Superior temporal gyrus (tissue), 1 donor: ENCODE measurements at regions not wholly inside any gene's neighbourhood (a gene's known extent, or its start where the extent isn't known, plus 50 kb on each side); places are given as distances from the start of the nearest gene placed in this dataset.
"Not testable (repeated sequence)": the region's sequence is repeated elsewhere in the genome, so short reads cannot be mapped to it uniquely, and the experiment has no call there.

ENCODE experiments used
- DNase-seq: peaks from one replicate; pipeline ENCODE4 v3.0.0-alpha.2; 2016; ENCODE audit errors: extremely low spot score

- DNase-seq = no peak
Measured at GRCh38 chr6:76776876-76777275, 686.4 kb downstream of the HTR1B start.

- no peak for DNase-seq
Measured at GRCh38 chr6:76774781-76775384, 688.4 kb downstream of the HTR1B start.

GRCh38 chr6:76772951-76773350 is 690.3 kb downstream of the HTR1B start:
- no peak for DNase-seq

GRCh38 chr6:76771059-76771634 is 692.1 kb downstream of the HTR1B start:
- no peak for DNase-seq

- DNase-seq = no peak
Measured at GRCh38 chr6:76770281-76770680, 693.0 kb downstream of the HTR1B start.

GRCh38 chr6:76768556-76768955 is 694.7 kb downstream of the HTR1B start:
- DNase-seq = no peak

GRCh38 chr6:76764057-76764456 is 691.6 kb upstream of the IMPG1 start:
- no peak for DNase-seq

- no peak for DNase-seq
Measured at GRCh38 chr6:76752841-76753240, 680.4 kb upstream of the IMPG1 start.

- DNase-seq = not testable (repeated sequence)
Measured at GRCh38 chr6:76745388-76745787, 672.9 kb upstream of the IMPG1 start.

GRCh38 chr6:76744151-76744720 is 671.8 kb upstream of the IMPG1 start:
- not testable (repeated sequence) for DNase-seq

GRCh38 chr6:76742919-76743318 is 670.5 kb upstream of the IMPG1 start:
- no peak for DNase-seq

- DNase-seq = no peak
Measured at GRCh38 chr6:76719449-76719848, 647.0 kb upstream of the IMPG1 start.

GRCh38 chr6:76708641-76709331 is 636.3 kb upstream of the IMPG1 start:
- DNase-seq = no peak

GRCh38 chr6:76707630-76708029 is 635.2 kb upstream of the IMPG1 start:
- DNase-seq = no peak

GRCh38 chr6:76706631-76707030 is 634.2 kb upstream of the IMPG1 start:
- DNase-seq = no peak

- DNase-seq = no peak
Measured at GRCh38 chr6:76706086-76706485, 633.6 kb upstream of the IMPG1 start.

- no peak for DNase-seq
Measured at GRCh38 chr6:76703786-76704185, 631.3 kb upstream of the IMPG1 start.

- DNase-seq = no peak
Measured at GRCh38 chr6:76703285-76703684, 630.8 kb upstream of the IMPG1 start.

- DNase-seq = no peak
Measured at GRCh38 chr6:76702187-76702586, 629.7 kb upstream of the IMPG1 start.

GRCh38 chr6:76701610-76702009 is 629.1 kb upstream of the IMPG1 start:
- DNase-seq = no peak

GRCh38 chr6:76697585-76697984 is 625.1 kb upstream of the IMPG1 start:
- DNase-seq = no peak

GRCh38 chr6:76694795-76695194 is 622.3 kb upstream of the IMPG1 start:
- no peak for DNase-seq

GRCh38 chr6:76684875-76685274 is 612.4 kb upstream of the IMPG1 start:
- DNase-seq = no peak
